Stimulated activated CD4-positive, alpha-beta T cell treated with anti-CD3 and anti-CD28 coated beads, Interleukin-12 subunit alpha, Interleukin-12 subunit beta, amount 100 ng/mL, for 4 hours (primary cell): ENCODE measurements at regions not wholly inside any gene's neighbourhood (a gene's known extent, or its start where the extent isn't known, plus 50 kb on each side); places are given as distances from the start of the nearest gene placed in this dataset.

ENCODE experiments used
- DNase-seq: peaks from one replicate; pipeline ENCODE4 v3.0.0-alpha.2; 2020

GRCh38 chr12:25058012-25058411 lies 109.1 kb upstream of the BCAT1 start:
- no peak for DNase-seq

- no peak for DNase-seq
These were observed 107.7 kb upstream of the BCAT1 start for GRCh38 chr12:25056486-25057130.

GRCh38 chr12:25056011-25056410 lies 107.1 kb upstream of the BCAT1 start:
- DNase-seq = no peak

GRCh38 chr12:25054783-25055144 lies 105.9 kb upstream of the BCAT1 start:
- DNase-seq = peak; percentile 31

- no peak for DNase-seq
These were observed 105.3 kb upstream of the BCAT1 start for GRCh38 chr12:25054076-25054782.

GRCh38 chr12:25052914-25053211 lies 104.0 kb upstream of the BCAT1 start:
- no peak for DNase-seq

- DNase-seq = no peak
These were observed 103.5 kb upstream of the BCAT1 start for GRCh38 chr12:25052196-25052913.

GRCh38 chr12:25051656-25052195 lies 102.8 kb upstream of the BCAT1 start:
- peak; percentile 23 for DNase-seq

GRCh38 chr12:25051171-25051570 lies 102.3 kb upstream of the BCAT1 start:
- no peak for DNase-seq

- DNase-seq = no peak
These were observed 97.0 kb upstream of the BCAT1 start for GRCh38 chr12:25045869-25046268.

GRCh38 chr12:25041006-25041741 lies 92.3 kb upstream of the BCAT1 start:
- no peak for DNase-seq

GRCh38 chr12:25040593-25040992 lies 91.7 kb upstream of the BCAT1 start:
- no peak for DNase-seq

GRCh38 chr12:25034676-25035075 lies 85.8 kb upstream of the BCAT1 start:
- DNase-seq = no peak

- no peak for DNase-seq
These were observed 77.1 kb upstream of the BCAT1 start for GRCh38 chr12:25025951-25026490.

GRCh38 chr12:25025260-25025659 lies 76.4 kb upstream of the BCAT1 start:
- DNase-seq = no peak

GRCh38 chr12:25023808-25024207 lies 74.9 kb upstream of the BCAT1 start:
- DNase-seq = no peak

GRCh38 chr12:25020621-25021243 lies 71.8 kb upstream of the BCAT1 start:
- no peak for DNase-seq

- no peak for DNase-seq
These were observed 69.2 kb upstream of the BCAT1 start for GRCh38 chr12:25018146-25018545.

GRCh38 chr12:25017336-25017735 lies 68.4 kb upstream of the BCAT1 start:
- DNase-seq = no peak

GRCh38 chr12:25014961-25015360 lies 66.1 kb upstream of the BCAT1 start:
- DNase-seq = no peak

- DNase-seq = no peak
These were observed 64.2 kb upstream of the BCAT1 start for GRCh38 chr12:25013061-25013460.

GRCh38 chr12:25009496-25010092 lies 60.7 kb upstream of the BCAT1 start:
- no peak for DNase-seq
